ENCODE measurements at regions not wholly inside any gene's neighbourhood (a gene's known extent, or its start where the extent isn't known, plus 50 kb on each side); places are given as distances from the start of the nearest gene placed in this dataset.
A peak's percentile ranks its signal among the peaks of the same experiment; 100 is the strongest.

GRCh38 chr9:129334105-129334935 lies 156.3 kb upstream of the IER5L start:
- peaks cover 54% of the 10 kb centered on the region for H3K4me1 ChIP-seq (ENCODE audit: control insufficient read depth, insufficient read depth, low read length)
- H3K27me3 ChIP-seq (replicated peaks; ENCODE audit: control insufficient read depth, insufficient read depth, low read length), result no peaks in the 10 kb centered on the region
- H3K36me3 ChIP-seq (ENCODE audit: control insufficient read depth, insufficient read depth, low read length, severe bottlenecking), result no peaks in the 10 kb centered on the region
- H3K4me3 ChIP-seq (ENCODE audit: low read length), result peak overlapping the region; percentile 52
- peak overlapping the region; percentile 87 for H3K9ac ChIP-seq (ENCODE audit: low read length)
- peak; percentile 96 for DNase-seq (ENCODE audit: low read depth)
- peaks cover 13% of the 10 kb centered on the region for H3K9me3 ChIP-seq (ENCODE audit: control insufficient read depth, low read length)

- Histone ChIP-seq H3K27me3 (replicated peaks; ENCODE audit: control insufficient read depth, insufficient read depth, low read length) (no peaks in the 10 kb centered on the region), H3K4me3 (ENCODE audit: low read length) (peak overlapping the region; percentile 44), H3K9me3 (ENCODE audit: control insufficient read depth, low read length) (peaks cover 13% of the 10 kb centered on the region), H3K36me3 (ENCODE audit: control insufficient read depth, insufficient read depth, low read length, severe bottlenecking) (no peaks in the 10 kb centered on the region), H3K4me1 (ENCODE audit: control insufficient read depth, insufficient read depth, low read length) (peaks cover 52% of the 10 kb centered on the region), H3K9ac (ENCODE audit: low read length) (peak overlapping the region; percentile 87)
- DNase-seq (ENCODE audit: low read depth), result no peak
Observed at GRCh38 chr9:129333617-129334104, 155.6 kb upstream of the IER5L start.

- Histone ChIP-seq H3K36me3 (ENCODE audit: control insufficient read depth, insufficient read depth, low read length, severe bottlenecking) (no peaks in the 10 kb centered on the region), H3K27me3 (replicated peaks; ENCODE audit: control insufficient read depth, insufficient read depth, low read length) (no peaks in the 10 kb centered on the region), H3K9me3 (ENCODE audit: control insufficient read depth, low read length) (peaks cover 13% of the 10 kb centered on the region), H3K9ac (ENCODE audit: low read length) (peak overlapping the region; percentile 81), H3K4me1 (ENCODE audit: control insufficient read depth, insufficient read depth, low read length) (peaks cover 58% of the 10 kb centered on the region), H3K4me3 (ENCODE audit: low read length) (peak overlapping the region; percentile 18)
- DNase-seq (ENCODE audit: low read depth), result no peak
Observed at GRCh38 chr9:129332581-129332980, 154.5 kb upstream of the IER5L start.

- peaks cover 13% of the 10 kb centered on the region for H3K9me3 ChIP-seq (ENCODE audit: control insufficient read depth, low read length)
- peak overlapping the region; percentile 81 for H3K9ac ChIP-seq (ENCODE audit: low read length)
- peaks cover 54% of the 10 kb centered on the region for H3K4me1 ChIP-seq (ENCODE audit: control insufficient read depth, insufficient read depth, low read length)
- H3K36me3 ChIP-seq (ENCODE audit: control insufficient read depth, insufficient read depth, low read length, severe bottlenecking), result no peaks in the 10 kb centered on the region
- no peaks in the 10 kb centered on the region for H3K27me3 ChIP-seq (replicated peaks; ENCODE audit: control insufficient read depth, insufficient read depth, low read length)
- H3K4me3 ChIP-seq (ENCODE audit: low read length), result peak overlapping the region; percentile 18
- DNase-seq (ENCODE audit: low read depth), result no peak
Observed at GRCh38 chr9:129331772-129332500, 153.9 kb upstream of the IER5L start.

- DNase-seq (ENCODE audit: low read depth), result no peak
- H3K4me3 ChIP-seq (ENCODE audit: low read length), result no peak overlapping the region
- peaks cover 13% of the 10 kb centered on the region for H3K9me3 ChIP-seq (ENCODE audit: control insufficient read depth, low read length)
- no peak overlapping the region for H3K9ac ChIP-seq (ENCODE audit: low read length)
- H3K27me3 ChIP-seq (replicated peaks; ENCODE audit: control insufficient read depth, insufficient read depth, low read length), result no peaks in the 10 kb centered on the region
- H3K4me1 ChIP-seq (ENCODE audit: control insufficient read depth, insufficient read depth, low read length), result peaks cover 53% of the 10 kb centered on the region
- no peaks in the 10 kb centered on the region for H3K36me3 ChIP-seq (ENCODE audit: control insufficient read depth, insufficient read depth, low read length, severe bottlenecking)
Observed at GRCh38 chr9:129331493-129331765, 153.4 kb upstream of the IER5L start.

GRCh38 chr9:129330711-129331492 lies 152.8 kb upstream of the IER5L start:
- DNase-seq (ENCODE audit: low read depth), result no peak

GRCh38 chr9:129328355-129329042 lies 150.4 kb upstream of the IER5L start:
- Histone ChIP-seq H3K9ac (ENCODE audit: low read length) (peak overlapping the region; percentile 61), H3K27me3 (replicated peaks; ENCODE audit: control insufficient read depth, insufficient read depth, low read length) (no peaks in the 10 kb centered on the region), H3K36me3 (ENCODE audit: control insufficient read depth, insufficient read depth, low read length, severe bottlenecking) (no peaks in the 10 kb centered on the region), H3K4me3 (ENCODE audit: low read length) (no peak overlapping the region), H3K4me1 (ENCODE audit: control insufficient read depth, insufficient read depth, low read length) (peaks cover 35% of the 10 kb centered on the region), H3K9me3 (ENCODE audit: control insufficient read depth, low read length) (peaks cover 13% of the 10 kb centered on the region)
- DNase-seq (ENCODE audit: low read depth), result no peak

More at GRCh38 chr9:129330711-129331492, 152.8 kb upstream of the IER5L start:
- no peaks in the 10 kb centered on the region for H3K27me3 ChIP-seq (replicated peaks; ENCODE audit: control insufficient read depth, insufficient read depth, low read length)
- H3K9ac ChIP-seq (ENCODE audit: low read length), result no peak overlapping the region
- H3K9me3 ChIP-seq (ENCODE audit: control insufficient read depth, low read length), result peaks cover 13% of the 10 kb centered on the region
- no peak overlapping the region for H3K4me3 ChIP-seq (ENCODE audit: low read length)
- no peaks in the 10 kb centered on the region for H3K36me3 ChIP-seq (ENCODE audit: control insufficient read depth, insufficient read depth, low read length, severe bottlenecking)
- peaks cover 48% of the 10 kb centered on the region for H3K4me1 ChIP-seq (ENCODE audit: control insufficient read depth, insufficient read depth, low read length)

- no peaks in the 10 kb centered on the region for H3K27me3 ChIP-seq (replicated peaks; ENCODE audit: control insufficient read depth, insufficient read depth, low read length)
- H3K4me1 ChIP-seq (ENCODE audit: control insufficient read depth, insufficient read depth, low read length), result peaks cover 42% of the 10 kb centered on the region
- H3K36me3 ChIP-seq (ENCODE audit: control insufficient read depth, insufficient read depth, low read length, severe bottlenecking), result no peaks in the 10 kb centered on the region
- H3K4me3 ChIP-seq (ENCODE audit: low read length), result no peak overlapping the region
- peaks cover 13% of the 10 kb centered on the region for H3K9me3 ChIP-seq (ENCODE audit: control insufficient read depth, low read length)
- no peak for DNase-seq (ENCODE audit: low read depth)
- H3K9ac ChIP-seq (ENCODE audit: low read length), result peak overlapping the region; percentile 61
Observed at GRCh38 chr9:129327552-129328328, 149.7 kb upstream of the IER5L start.

- Histone ChIP-seq H3K4me3 (ENCODE audit: low read length) (no peak overlapping the region), H3K36me3 (ENCODE audit: control insufficient read depth, insufficient read depth, low read length, severe bottlenecking) (no peaks in the 10 kb centered on the region), H3K4me1 (ENCODE audit: control insufficient read depth, insufficient read depth, low read length) (peaks cover 49% of the 10 kb centered on the region), H3K27me3 (replicated peaks; ENCODE audit: control insufficient read depth, insufficient read depth, low read length) (no peaks in the 10 kb centered on the region), H3K9me3 (ENCODE audit: control insufficient read depth, low read length) (peaks cover 12% of the 10 kb centered on the region), H3K9ac (ENCODE audit: low read length) (no peak overlapping the region)
- no peak for DNase-seq (ENCODE audit: low read depth)
Observed at GRCh38 chr9:129326061-129327005, 148.3 kb upstream of the IER5L start.
